NCI-H82 treated with DMSO at 0.1 percent for 48 hours (cell line): ENCODE measurements at regions not wholly inside any gene's neighbourhood (a gene's known extent, or its start where the extent isn't known, plus 50 kb on each side); places are given as distances from the start of the nearest gene placed in this dataset.

ENCODE experiments used
- DNase-seq: peaks from one replicate; lab custom pipeline; 2025; ENCODE audit not compliant: unreplicated experiment; lab: John Stamatoyannopoulos, UW

GRCh38 chr15:70153921-70154717 lies 56.4 kb upstream of the TLE3 start:
- peak; percentile 38 for DNase-seq

- DNase-seq, result no peak
These were observed 54.4 kb upstream of the TLE3 start for GRCh38 chr15:70152070-70152480.

- no peak for DNase-seq
These were observed 53.7 kb upstream of the TLE3 start for GRCh38 chr15:70151462-70151861.

GRCh38 chr15:70151003-70151402 lies 53.3 kb upstream of the TLE3 start:
- no peak for DNase-seq

GRCh38 chr15:70150405-70150747 lies 52.7 kb upstream of the TLE3 start:
- no peak for DNase-seq

- no peak for DNase-seq
These were observed 52.1 kb upstream of the TLE3 start for GRCh38 chr15:70149667-70150404.

- DNase-seq, result no peak
These were observed 50.1 kb upstream of the TLE3 start for GRCh38 chr15:70147778-70148177.
